BJ (cell line): ENCODE measurements at regions not wholly inside any gene's neighbourhood (a gene's known extent, or its start where the extent isn't known, plus 50 kb on each side); places are given as distances from the start of the nearest gene placed in this dataset.

Experiments
- CTCF ChIA-PET: fragments of 350-600 bp; formaldehyde crosslinking; extraction: SDS; loops from one replicate; lab custom pipeline; 2021; ENCODE audit warnings: antibody characterized with exemption, inconsistent platforms; lab: Yijun Ruan, JAX
- POLR2A ChIA-PET: fragments of 300-600 bp; sonication (Branson Sonifier 250); formaldehyde crosslinking; extraction: SDS; loops from one replicate; lab custom pipeline; 2021; ENCODE audit warnings: antibody characterized with exemption; lab: Charles Lee
- DNase-seq: peaks from one replicate; pipeline ENCODE4 v3.0.0-alpha.2; 2011; ENCODE audit warnings: low read depth
- H3K27me3 ChIP-seq: 2 replicates; pipeline ENCODE4 v1.6.0; 2011; ENCODE audit warnings: low read length; ENCODE audit not compliant: control insufficient read depth, insufficient read depth
- H3K36me3 ChIP-seq: 2 replicates; pipeline ENCODE4 v1.5.1; 2011; ENCODE audit warnings: low read length; ENCODE audit not compliant: control insufficient read depth, insufficient read depth
- H3K4me3 ChIP-seq: 2 replicates; pipeline ENCODE4 v1.5.1; 2011; ENCODE audit warnings: low read depth, mild to moderate bottlenecking, control low read depth, low read length
- CTCF ChIP-seq: IDR thresholded peaks from 2 replicates; pipeline ENCODE4 v1.5.1; 2011; ENCODE audit warnings: low read depth, mild to moderate bottlenecking, control low read depth, inconsistent platforms, low read length, moderate library complexity; ENCODE audit not compliant: insufficient read depth

- no peak for DNase-seq
- TF ChIP-seq CTCF, result no peak
- Histone ChIP-seq H3K27me3 (no peaks in the 10 kb centered on the region), H3K36me3 (no peaks in the 10 kb centered on the region), H3K4me3 (no peak overlapping the region)
- CTCF ChIA-PET, result no interaction called here
- POLR2A ChIA-PET, result no interaction called here
Measured at GRCh38 chr5:4156889-4157288, 561.3 kb downstream of the IRX1 start.

DNA sequence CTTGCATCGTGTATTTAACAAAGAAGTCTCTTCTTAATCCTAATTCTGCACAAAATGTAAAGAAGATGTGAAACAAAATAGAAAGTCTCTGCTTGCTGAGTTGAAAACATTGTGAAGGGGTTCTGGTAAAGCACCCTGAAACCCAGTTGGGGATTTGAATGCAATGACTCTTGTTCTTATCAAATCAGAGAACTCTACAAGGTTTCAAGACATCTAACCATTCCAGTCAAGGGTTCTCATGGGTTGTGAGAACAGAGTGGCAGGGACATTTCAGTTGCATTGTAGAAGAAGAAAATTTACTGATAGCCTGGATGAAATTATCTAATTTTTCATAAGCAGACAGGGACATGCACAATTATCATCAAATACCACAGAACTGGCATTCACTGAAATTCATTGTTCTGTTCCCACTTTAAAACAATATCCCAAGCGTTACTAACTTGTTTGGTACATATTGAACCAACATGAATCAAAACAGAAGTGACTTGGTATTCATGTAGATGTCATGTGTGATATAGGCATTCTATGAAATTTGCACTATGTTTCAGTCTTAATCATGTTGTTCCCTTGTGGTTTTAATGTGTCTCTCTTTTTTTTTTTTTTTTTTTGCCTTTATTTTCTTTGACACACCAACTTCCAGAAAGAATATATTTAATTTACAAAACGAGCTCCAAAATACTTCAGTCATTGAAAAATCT lies 563.3 kb downstream of the IRX1 start:
- ChIA-PET POLR2A (no interaction called here), CTCF (interaction anchor here (0.6 kb wide), 1 partner anchor 165 kb away, joined by 3 read pairs; no protein-coding TSS in a partner anchor)
- Histone ChIP-seq H3K27me3 (no peaks in the 10 kb centered on the region), H3K4me3 (no peak overlapping the region), H3K36me3 (no peaks in the 10 kb centered on the region)
- DNase-seq, result no peak
- TF ChIP-seq CTCF, result no peak

GRCh38 chr5:4159681-4160080 lies 564.0 kb downstream of the IRX1 start:
- Histone ChIP-seq H3K27me3 (no peaks in the 10 kb centered on the region), H3K36me3 (no peaks in the 10 kb centered on the region), H3K4me3 (no peak overlapping the region)
- no peak for DNase-seq
- POLR2A ChIA-PET, result no interaction called here
- CTCF ChIA-PET, result no interaction called here
- no peak for TF ChIP-seq CTCF

- DNase-seq, result no peak
- H3K4me3 ChIP-seq, result no peak overlapping the region
- no peaks in the 10 kb centered on the region for H3K27me3 ChIP-seq
- H3K36me3 ChIP-seq, result no peaks in the 10 kb centered on the region
- CTCF ChIA-PET, result no interaction called here
- no peak for TF ChIP-seq CTCF
- POLR2A ChIA-PET, result no interaction called here
Measured at GRCh38 chr5:4164167-4164566, 568.5 kb downstream of the IRX1 start.

GRCh38 chr5:4180703-4181102 lies 585.1 kb downstream of the IRX1 start:
- no peak for TF ChIP-seq CTCF
- POLR2A ChIA-PET, result no interaction called here
- Histone ChIP-seq H3K4me3 (no peak overlapping the region), H3K27me3 (no peaks in the 10 kb centered on the region), H3K36me3 (no peaks in the 10 kb centered on the region)
- CTCF ChIA-PET, result no interaction called here
- no peak for DNase-seq
